NCI-H1092 treated with DMSO at 0.1 percent for 48 hours (cell line): ENCODE measurements at regions not wholly inside any gene's neighbourhood (a gene's known extent, or its start where the extent isn't known, plus 50 kb on each side); places are given as distances from the start of the nearest gene placed in this dataset.
"Not testable (repeated sequence)": the region's sequence is repeated elsewhere in the genome, so short reads cannot be mapped to it uniquely, and the experiment has no call there.

Experiments used
- DNase-seq: peaks from one replicate; lab custom pipeline; 2025; lab: John Stamatoyannopoulos, UW

DNA sequence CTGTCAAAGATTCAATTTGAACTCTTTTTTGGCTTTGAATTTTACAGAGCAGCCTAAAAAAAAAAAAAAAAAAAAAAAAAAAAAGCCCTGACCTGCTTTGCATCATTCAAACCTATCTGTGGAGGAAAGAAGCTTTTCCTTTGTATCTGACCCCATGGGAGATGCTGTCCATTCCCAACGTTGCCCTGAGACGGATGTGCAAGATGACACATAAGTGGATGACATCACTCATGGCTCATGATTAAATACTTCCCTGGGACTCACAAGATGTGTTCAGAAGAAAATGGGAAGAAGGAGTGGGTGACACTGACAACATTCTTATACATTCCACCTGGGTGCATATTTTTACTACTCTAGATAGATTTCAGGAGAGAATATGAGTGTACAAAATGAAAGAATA is 245.7 kb upstream of the ELAVL2 start:
- DNase-seq: no peak

DNA sequence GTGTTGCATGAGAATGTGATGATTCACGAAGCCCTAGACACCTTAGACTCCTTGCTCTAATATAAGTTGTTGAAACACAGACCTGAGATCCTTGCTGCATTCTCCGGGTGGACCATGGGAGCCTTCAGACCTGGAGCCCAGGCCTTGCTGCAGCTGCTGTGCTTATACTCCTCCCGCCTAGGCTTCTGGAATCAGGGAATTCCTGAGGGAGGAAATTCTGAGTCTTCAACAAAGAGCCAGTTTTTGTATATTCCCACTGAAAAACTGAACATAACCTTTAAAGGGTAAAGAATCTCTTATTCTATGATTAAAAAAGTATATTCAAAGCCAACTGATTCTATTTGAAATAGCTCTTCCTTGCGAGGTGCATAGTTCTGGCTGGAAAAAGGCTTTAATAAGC is 245.1 kb upstream of the ELAVL2 start:
- DNase-seq: no peak

GRCh38 chr9:24067107-24067506 is 241.1 kb upstream of the ELAVL2 start:
- not testable (repeated sequence) for DNase-seq

DNA sequence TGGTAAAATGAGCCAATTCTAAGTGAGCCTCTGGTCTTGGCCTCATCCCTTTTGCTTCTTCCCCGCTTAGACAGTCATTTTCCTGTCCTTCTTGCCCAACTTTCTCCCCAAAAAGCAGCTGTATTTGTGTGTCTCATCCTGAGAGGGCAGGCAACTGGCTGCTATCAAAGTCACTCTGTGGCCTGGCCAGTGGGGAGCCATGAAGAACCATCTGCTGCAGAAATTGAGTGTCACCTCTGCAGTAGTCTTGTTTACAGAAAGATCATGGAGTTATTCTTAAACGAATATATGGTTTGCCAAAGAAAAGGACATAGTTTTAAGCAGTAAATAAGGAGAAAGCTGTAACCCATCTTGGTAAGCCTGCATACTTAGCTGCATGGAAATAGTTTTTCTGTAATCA is 233.6 kb upstream of the ELAVL2 start:
- DNase-seq: no peak

- DNase-seq: no peak
Observed at GRCh38 chr9:24051587-24051986, 225.5 kb upstream of the ELAVL2 start.

DNA sequence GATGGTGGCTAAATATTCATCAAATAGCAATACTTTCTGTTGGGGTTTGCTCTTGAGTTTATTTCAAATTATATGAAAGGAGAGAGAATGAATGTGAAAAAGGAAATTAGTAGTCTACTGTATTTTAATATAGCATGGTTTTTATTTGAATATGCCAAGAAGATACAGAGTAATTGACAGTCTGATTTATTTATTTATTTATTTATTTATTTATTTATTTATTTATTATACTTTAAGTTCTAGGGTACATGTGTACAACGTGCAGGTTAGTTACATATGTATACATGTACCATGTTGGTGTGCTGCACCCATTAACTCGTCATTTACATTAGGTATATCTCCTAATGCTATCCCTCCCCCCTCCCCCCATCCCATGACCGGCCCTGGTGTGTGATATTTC is 224.2 kb upstream of the ELAVL2 start:
- not testable (repeated sequence) for DNase-seq

- no peak for DNase-seq
Observed at GRCh38 chr9:24045150-24045549, 219.1 kb upstream of the ELAVL2 start.

- DNase-seq: no peak
Observed at GRCh38 chr9:24044576-24044975, 218.5 kb upstream of the ELAVL2 start.

DNA sequence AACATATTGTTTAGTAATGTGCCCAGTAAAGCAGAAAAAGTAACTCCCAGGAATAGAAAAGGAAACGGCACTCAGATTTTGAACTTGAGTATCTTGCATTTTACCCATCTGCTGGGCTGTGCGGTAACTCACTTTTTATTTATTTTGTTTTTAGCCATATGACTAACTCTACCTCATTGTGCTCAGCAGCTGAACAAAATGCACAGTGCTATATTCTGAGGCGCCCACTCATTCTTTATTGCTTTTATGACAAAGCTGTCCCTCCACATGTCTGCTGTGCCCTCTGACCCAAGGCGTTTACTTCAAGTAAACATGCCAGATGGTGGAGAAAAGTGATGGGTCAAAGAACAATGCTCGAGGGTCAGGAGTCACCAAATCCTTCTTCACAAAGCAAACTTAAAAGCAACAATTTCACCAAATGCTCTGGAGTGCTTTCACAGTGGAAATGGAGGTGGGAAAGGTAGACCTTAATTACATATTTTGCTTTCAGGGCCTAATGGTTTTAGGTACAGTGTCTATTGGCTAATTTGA is 215.2 kb upstream of the ELAVL2 start:
- DNase-seq: no peak

- DNase-seq: no peak
Observed at GRCh38 chr9:24036459-24036858, 210.4 kb upstream of the ELAVL2 start.

DNA sequence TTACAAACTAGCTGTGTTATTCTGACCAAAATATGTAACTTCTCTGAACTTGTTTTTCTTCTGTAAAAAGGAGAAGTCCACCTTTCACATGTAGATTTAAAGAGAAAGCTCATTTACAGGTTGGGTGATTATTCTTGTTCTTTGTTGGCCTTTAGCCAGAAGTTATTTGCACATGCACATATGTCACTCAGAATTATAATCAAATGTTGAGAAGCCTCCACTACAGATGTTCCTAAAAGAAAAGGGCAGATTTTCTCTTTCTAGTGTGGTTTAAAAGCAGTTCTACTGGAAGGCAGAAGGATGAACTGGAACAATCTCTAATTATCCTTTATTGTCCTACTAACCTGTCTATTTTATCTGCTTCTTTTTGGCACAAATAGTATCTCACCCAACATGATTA is 209.8 kb upstream of the ELAVL2 start:
- DNase-seq: no peak

GRCh38 chr9:24011881-24012280 is 185.8 kb upstream of the ELAVL2 start:
- no peak for DNase-seq

DNA sequence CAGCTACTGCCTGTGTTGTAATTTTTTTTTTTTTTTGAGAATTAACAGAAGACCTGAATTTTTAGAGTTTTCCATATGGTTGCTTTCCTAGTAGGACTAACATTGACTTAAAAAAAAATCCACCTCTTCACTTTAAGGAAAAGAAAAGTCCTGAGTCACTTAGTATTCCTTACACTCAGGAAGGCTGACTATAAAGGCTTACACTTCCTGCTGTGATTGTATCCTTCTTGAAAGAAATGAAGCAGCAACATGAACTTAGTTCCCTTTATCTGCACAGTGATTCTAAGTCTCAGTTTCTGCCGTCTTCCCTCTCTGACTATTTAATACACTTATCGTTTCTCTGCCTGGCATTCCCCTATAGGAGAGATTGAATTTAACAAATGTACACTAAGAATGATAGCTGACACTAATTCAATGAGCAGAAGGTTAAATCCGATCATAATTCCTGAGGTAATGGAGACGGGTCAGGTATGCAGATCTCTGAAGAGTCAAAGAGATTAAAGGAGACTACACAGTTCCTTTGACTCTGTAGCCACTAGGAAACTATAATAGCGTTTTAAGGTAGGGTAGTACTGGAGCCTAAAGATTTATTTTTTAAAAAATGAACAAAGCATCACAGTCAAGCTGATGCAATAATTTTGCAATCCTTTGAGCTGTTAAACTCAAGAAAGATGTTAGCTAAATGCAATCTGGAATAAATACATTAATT is 185.1 kb upstream of the ELAVL2 start:
- DNase-seq: no peak

- DNase-seq: no peak
Observed at GRCh38 chr9:24009322-24009721, 183.3 kb upstream of the ELAVL2 start.

DNA sequence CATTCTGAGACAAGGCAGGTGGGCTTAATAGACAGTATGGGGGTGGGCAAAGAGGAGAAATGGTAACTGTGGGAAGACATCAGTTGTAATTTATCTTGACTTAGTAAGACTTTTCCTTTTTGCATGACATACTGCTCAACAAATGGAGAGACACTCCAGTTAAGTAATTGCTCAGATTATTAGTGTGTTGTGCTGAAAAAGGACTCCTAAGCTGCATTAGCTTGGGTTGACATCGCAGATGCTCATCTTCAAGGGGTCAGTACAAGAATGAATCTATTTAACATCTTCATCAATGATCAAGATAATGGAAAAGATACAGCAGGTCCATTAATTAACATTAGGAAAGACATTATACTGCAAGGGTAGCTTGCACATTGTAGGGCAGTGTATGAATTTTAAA is 181.1 kb upstream of the ELAVL2 start:
- no peak for DNase-seq

- DNase-seq: not testable (repeated sequence)
Observed at GRCh38 chr9:23991874-23992273, 165.8 kb upstream of the ELAVL2 start.

DNA sequence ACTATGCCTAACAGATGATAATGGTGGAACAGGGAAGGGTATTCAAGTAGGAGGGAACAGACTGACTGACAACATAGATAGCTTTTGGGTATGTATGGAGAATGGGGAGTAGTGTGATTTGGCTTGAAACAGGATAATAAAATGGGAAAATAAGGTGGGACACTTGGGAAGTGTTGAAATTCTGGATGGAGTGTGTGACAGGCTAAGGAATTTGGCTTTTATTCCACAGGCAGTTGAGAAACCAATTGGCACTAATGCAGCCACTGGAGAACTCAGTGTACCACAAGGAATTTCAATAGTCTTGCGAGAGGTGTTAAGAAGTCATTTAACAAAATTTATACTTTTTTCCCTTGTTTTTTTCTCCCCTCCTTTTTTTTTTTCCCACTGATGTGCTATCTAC is 153.5 kb upstream of the ELAVL2 start:
- DNase-seq: no peak

DNA sequence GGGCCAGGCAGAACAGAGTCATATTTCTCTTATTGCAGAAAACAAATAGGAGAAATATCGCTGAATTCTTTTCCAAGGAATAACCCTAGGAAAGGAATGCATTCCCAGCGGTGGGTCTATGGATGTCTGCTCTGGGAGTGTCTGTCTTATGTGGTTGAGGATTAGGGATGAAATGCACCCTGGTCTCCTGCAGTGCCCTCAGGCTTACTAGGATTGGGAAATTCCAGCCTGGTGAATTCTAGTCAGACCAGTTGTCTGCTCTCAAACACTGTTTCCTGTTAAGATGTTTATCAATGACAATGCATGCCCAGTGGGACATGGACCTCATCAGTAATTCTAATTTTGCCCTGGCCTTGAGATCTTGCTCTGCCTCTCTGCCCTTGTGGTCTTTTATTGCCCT is 136.1 kb upstream of the ELAVL2 start:
- DNase-seq: no peak

DNA sequence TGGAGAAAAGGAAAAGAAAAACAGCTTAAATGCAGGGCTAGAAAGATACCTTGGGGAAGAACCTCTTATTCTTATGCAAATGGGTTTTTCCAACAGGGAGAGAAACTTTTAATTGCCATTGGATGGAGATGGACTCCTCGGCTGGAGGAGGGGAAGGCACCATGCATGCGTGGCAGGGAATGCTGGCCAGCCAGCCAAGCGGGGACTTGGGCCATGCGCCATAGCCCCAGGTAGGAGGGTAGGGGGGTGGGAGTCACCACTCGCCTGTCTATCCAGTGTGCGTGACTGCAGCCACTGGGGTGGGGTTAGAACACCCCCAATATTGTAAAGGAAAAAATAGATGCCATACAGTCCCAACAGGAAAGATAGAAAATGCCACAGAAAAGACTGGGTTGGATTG is 119.9 kb upstream of the ELAVL2 start:
- DNase-seq: no peak

DNA sequence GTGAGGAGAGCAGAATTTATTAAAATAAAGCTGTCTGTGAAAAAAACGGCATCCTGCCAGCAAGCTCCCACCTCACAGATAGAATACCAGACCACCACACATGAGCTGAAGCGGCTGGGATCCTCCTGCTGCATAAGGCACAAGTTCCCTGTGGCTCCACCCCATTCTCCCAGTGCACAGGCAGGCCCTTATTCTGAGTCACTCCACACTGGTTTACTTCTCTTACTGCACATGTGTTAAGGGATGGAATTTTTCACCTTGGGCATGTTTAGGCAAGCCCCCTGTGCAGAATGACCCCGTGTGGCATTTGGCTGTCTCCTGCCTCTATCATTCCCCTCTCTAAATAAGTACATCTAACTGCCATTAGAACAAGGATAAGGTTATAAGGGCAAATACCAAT is 115.0 kb upstream of the ELAVL2 start:
- no peak for DNase-seq

DNA sequence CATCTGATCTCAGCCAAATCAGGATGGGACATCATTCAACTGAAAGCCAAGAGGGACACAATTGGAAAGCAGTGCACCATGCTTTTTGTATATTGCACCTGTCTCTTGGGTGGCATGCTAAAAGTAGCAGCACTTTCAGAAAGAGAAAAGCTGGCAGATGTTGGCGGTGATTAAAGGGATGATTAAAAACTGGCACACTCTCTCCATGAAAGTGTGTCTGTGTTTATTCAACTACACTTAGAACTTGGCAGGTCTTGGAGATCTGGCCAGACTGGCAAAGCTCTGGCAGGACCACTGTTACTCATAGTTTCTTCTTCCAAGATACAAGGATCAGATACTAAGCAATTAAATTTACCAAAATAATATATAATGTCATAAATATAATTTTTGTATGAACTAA is 112.9 kb upstream of the ELAVL2 start:
- DNase-seq: peak; percentile 3

GRCh38 chr9:23934291-23934906 is 108.4 kb upstream of the ELAVL2 start:
- no peak for DNase-seq

DNA sequence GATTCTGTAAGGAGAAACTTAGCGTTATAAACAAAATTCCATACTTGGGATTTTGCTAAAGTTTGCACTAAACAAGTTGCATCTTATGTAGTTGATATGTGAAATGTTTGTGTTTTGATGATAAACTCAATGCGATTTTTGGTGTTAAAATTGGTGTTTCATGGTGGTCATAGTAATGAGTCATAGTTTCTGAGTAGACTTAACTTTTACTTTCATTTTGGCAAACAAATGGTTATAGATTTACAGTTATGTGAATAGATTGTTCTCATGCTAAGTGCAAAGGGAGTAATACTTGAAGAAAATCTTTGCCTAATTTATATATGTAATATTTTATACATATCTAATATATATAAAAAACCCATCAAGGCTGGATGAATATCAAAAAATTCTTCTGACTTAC is 107.3 kb upstream of the ELAVL2 start:
- DNase-seq: no peak

DNA sequence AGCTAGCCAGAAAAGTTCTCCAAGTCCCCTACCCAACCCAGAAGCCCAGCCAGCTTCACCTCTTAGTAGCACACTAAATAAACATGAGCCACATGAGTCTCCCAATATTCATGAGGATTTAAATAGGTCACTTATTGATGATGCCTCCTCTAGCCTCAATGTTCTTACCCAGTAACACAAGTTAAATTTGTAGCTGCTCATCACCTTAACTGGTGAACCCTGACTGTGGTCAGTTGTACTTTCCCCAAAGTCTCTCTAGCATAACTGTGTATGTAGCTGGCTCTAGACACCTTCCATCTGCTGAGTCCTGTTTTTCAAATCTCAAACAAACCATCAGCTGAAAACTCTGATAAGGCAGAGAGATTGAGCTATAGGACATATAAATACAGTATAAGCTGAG is 100.3 kb upstream of the ELAVL2 start:
- no peak for DNase-seq
